Liver (tissue), 8 donors: ENCODE measurements at regions not wholly inside any gene's neighbourhood (a gene's known extent, or its start where the extent isn't known, plus 50 kb on each side); places are given as distances from the start of the nearest gene placed in this dataset.

Experiments used
- DNase-seq: peaks from one replicate; pipeline ENCODE4 v3.0.0-alpha.2; 2017; ENCODE audit warnings: low spot score
- H3K27ac ChIP-seq, 2 donors: one replicate each; pipeline ENCODE4 v1.7.0; 2013; ENCODE audit warnings: inconsistent platforms in 2 of 2, low read length in 2 of 2, control low read depth in 1 of 2, low read depth in 1 of 2, mild to moderate bottlenecking in 1 of 2
- H3K27me3 ChIP-seq, 4 donors: one replicate each; pipeline versions ENCODE4 v1.6.1 to v1.7.0; 2013; ENCODE audit warnings: low read length in 3 of 4, inconsistent platforms in 1 of 4, mild to moderate bottlenecking in 1 of 4, moderate library complexity in 1 of 4; ENCODE audit not compliant: control insufficient read depth in 4 of 4, insufficient read depth in 4 of 4
- H3K36me3 ChIP-seq, 4 donors: one replicate each; pipeline versions ENCODE4 v1.6.1 to v1.7.0; 2013; ENCODE audit warnings: low read length in 3 of 4, mild to moderate bottlenecking in 3 of 4, low read depth in 1 of 4, moderate library complexity in 1 of 4; ENCODE audit not compliant: control insufficient read depth in 4 of 4, insufficient read depth in 3 of 4
- H3K4me1 ChIP-seq, 4 donors: one replicate each; pipeline versions ENCODE4 v1.6.1 to v1.7.0; 2013; ENCODE audit warnings: low read length in 3 of 4, mild to moderate bottlenecking in 3 of 4, moderate library complexity in 1 of 4; ENCODE audit not compliant: control insufficient read depth in 4 of 4, insufficient read depth in 4 of 4
- H3K4me3 ChIP-seq, 3 donors: one replicate each; pipeline versions ENCODE4 v1.6.1 to v1.7.0; 2013; ENCODE audit warnings: low read length in 3 of 3, control low read depth in 1 of 3, low read depth in 1 of 3, mild to moderate bottlenecking in 1 of 3
- H3K9ac ChIP-seq, 2 donors: one replicate each; pipeline ENCODE4 v1.7.0; 2013; ENCODE audit warnings: low read length in 2 of 2, mild to moderate bottlenecking in 2 of 2, moderate library complexity in 2 of 2, control low read depth in 1 of 2, low read depth in 1 of 2
- H3K9me3 ChIP-seq, 4 donors: one replicate each; pipeline versions ENCODE4 v1.6.1 to v1.7.0; 2013; ENCODE audit warnings: low read length in 3 of 4; ENCODE audit not compliant: control insufficient read depth in 4 of 4
- EGR1 ChIP-seq, 2 donors: IDR thresholded peaks; 2 replicates each; pipeline ENCODE4 v1.6.1; 2016 to 2018; ENCODE audit warnings: antibody characterized with exemption in 2 of 2, low read depth in 2 of 2
- FOXA1 ChIP-seq: IDR thresholded peaks from 2 replicates; pipeline ENCODE4 v1.6.1; 2016; ENCODE audit warnings: antibody characterized with exemption
- FOXA2 ChIP-seq: IDR thresholded peaks from 2 replicates; pipeline ENCODE4 v1.6.1; 2016; ENCODE audit warnings: antibody characterized with exemption
- GABPA ChIP-seq, 2 donors: IDR thresholded peaks in 1 of 2; conservative IDR thresholded peaks in 1 of 2; 2 replicates each; pipeline ENCODE4 v1.6.1; 2016; ENCODE audit warnings: antibody characterized with exemption in 2 of 2, mild to moderate bottlenecking in 1 of 2, moderate library complexity in 1 of 2
- HNF4A ChIP-seq, 2 donors: conservative IDR thresholded peaks; 2 replicates each; pipeline ENCODE4 v1.6.1; 2016; ENCODE audit warnings: antibody characterized with exemption in 2 of 2, mild to moderate bottlenecking in 2 of 2
- HNF4G ChIP-seq: IDR thresholded peaks from 2 replicates; pipeline ENCODE4 v1.6.1; 2016; ENCODE audit warnings: antibody characterized with exemption
- JUND ChIP-seq, 2 donors: IDR thresholded peaks; 2 replicates each; pipeline ENCODE4 v1.6.1; 2016; ENCODE audit warnings: antibody characterized with exemption in 2 of 2
- NR2F2 ChIP-seq: IDR thresholded peaks from 2 replicates; pipeline ENCODE4 v1.6.1; 2016; ENCODE audit warnings: antibody characterized with exemption
- RAD21 ChIP-seq, 2 donors: IDR thresholded peaks; 2 replicates each; pipeline ENCODE4 v1.6.1; 2016; ENCODE audit warnings: antibody characterized with exemption in 2 of 2, mild to moderate bottlenecking in 2 of 2
- RXRA ChIP-seq, 2 donors: IDR thresholded peaks; 2 replicates each; pipeline ENCODE4 v1.6.1; 2017 to 2018; ENCODE audit warnings: antibody characterized with exemption in 2 of 2, mild to moderate bottlenecking in 1 of 2
- SP1 ChIP-seq: IDR thresholded peaks from 2 replicates; pipeline ENCODE4 v1.6.1; 2018; ENCODE audit warnings: antibody characterized with exemption, mild to moderate bottlenecking
- TAF1 ChIP-seq: conservative IDR thresholded peaks from 2 replicates; pipeline ENCODE4 v1.6.1; 2016; ENCODE audit warnings: antibody characterized with exemption, mild to moderate bottlenecking
- YY1 ChIP-seq: IDR thresholded peaks from 2 replicates; pipeline ENCODE4 v1.6.1; 2016; ENCODE audit warnings: antibody characterized with exemption, mild to moderate bottlenecking
- WGBS: extraction: QIAGEN DNeasy Blood & Tissue Kit; methylation state at CpG from one replicate; pipeline ENCODE4 v1.1.7; 2013; 5-methylcytosine and 5-hydroxymethylcytosine counted together
- TF ChIP-seq, protein P1 (sequence below): IDR thresholded peaks from 2 replicates; pipeline ENCODE4 v1.6.1; 2016; ENCODE audit warnings: antibody characterized with exemption
- TF ChIP-seq, protein P2 (sequence below): IDR thresholded peaks from 2 replicates; pipeline ENCODE4 v1.6.1; 2016; ENCODE audit warnings: antibody characterized with exemption, mild to moderate bottlenecking
- TF ChIP-seq, protein P3 (sequence below): IDR thresholded peaks from 2 replicates; pipeline ENCODE4 v1.6.1; 2016; ENCODE audit warnings: antibody characterized with exemption
- TF ChIP-seq, protein P4 (sequence below): fragments of 150-350 bp; IDR thresholded peaks from 2 replicates; pipeline ENCODE4 v1.5.1; 2017; ENCODE audit warnings: improper control_type of control experiment, low read depth, low read length; ENCODE audit not compliant: missing input control
- donor health status: healthy.
- donor health status: healthy.
- donor health status: healthy.
- donor health status: healthy.
- donor health status: healthy.

DNA sequence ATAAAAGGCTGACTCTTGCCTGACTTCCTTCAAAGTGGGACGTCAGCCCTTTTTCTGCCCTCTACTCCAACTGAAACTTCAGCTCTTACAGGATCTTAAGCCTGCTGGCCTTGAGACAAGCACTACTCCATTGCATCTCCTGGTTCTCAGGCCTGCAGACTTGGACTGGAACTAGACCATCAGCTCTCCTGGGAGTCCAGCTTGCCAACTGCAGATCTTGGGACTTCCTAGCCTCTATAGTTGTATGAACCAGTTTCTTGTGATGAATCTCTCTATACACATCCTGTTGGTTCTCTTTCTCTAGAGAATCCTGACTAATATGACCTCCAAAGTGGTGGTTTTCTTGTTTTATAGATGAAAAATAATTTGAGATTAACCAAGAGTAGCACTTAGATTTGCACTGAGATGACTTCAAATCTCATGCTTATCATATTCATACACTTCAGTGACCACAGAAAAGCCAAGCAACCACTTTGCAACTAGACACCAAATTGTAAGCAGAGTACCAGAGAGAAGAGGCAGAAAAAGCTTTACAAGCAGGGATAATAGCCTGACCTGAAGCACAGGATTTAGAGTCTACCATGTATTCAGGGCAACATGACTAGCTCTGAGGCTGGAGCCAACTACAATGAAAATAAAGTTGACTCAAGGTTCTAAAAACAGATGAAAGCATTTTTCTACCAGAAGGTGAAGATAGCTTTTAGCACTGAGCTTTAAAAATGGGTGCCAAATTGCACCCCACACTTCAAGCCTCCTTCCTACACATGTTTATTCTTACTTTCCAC, 661.3 kb upstream of the USP24 start:
- no peaks in the 10 kb centered on the region for H3K4me1 ChIP-seq
- H3K4me3 ChIP-seq = no peak overlapping the region
- TF ChIP-seq RXRA (IDR thresholded peaks at IDR 0.05) (no peak), JUND (IDR thresholded peaks at IDR 0.05) (no peak), HNF4A (conservative IDR thresholded peaks at IDR 0.05) (no peak), TAF1 (no peak), YY1 (no peak), NR2F2 (no peak), FOXA2 (no peak), EGR1 (IDR thresholded peaks at IDR 0.05; ENCODE audit: low read depth in 2 of 2) (no peak), RAD21 (IDR thresholded peaks at IDR 0.05) (no peak)
- TF ChIP-seq, protein P1, sequence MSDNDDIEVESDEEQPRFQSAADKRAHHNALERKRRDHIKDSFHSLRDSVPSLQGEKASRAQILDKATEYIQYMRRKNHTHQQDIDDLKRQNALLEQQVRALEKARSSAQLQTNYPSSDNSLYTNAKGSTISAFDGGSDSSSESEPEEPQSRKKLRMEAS = no peak
- TF ChIP-seq, protein P2, sequence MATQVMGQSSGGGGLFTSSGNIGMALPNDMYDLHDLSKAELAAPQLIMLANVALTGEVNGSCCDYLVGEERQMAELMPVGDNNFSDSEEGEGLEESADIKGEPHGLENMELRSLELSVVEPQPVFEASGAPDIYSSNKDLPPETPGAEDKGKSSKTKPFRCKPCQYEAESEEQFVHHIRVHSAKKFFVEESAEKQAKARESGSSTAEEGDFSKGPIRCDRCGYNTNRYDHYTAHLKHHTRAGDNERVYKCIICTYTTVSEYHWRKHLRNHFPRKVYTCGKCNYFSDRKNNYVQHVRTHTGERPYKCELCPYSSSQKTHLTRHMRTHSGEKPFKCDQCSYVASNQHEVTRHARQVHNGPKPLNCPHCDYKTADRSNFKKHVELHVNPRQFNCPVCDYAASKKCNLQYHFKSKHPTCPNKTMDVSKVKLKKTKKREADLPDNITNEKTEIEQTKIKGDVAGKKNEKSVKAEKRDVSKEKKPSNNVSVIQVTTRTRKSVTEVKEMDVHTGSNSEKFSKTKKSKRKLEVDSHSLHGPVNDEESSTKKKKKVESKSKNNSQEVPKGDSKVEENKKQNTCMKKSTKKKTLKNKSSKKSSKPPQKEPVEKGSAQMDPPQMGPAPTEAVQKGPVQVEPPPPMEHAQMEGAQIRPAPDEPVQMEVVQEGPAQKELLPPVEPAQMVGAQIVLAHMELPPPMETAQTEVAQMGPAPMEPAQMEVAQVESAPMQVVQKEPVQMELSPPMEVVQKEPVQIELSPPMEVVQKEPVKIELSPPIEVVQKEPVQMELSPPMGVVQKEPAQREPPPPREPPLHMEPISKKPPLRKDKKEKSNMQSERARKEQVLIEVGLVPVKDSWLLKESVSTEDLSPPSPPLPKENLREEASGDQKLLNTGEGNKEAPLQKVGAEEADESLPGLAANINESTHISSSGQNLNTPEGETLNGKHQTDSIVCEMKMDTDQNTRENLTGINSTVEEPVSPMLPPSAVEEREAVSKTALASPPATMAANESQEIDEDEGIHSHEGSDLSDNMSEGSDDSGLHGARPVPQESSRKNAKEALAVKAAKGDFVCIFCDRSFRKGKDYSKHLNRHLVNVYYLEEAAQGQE = no peak
- TF ChIP-seq, protein P3, sequence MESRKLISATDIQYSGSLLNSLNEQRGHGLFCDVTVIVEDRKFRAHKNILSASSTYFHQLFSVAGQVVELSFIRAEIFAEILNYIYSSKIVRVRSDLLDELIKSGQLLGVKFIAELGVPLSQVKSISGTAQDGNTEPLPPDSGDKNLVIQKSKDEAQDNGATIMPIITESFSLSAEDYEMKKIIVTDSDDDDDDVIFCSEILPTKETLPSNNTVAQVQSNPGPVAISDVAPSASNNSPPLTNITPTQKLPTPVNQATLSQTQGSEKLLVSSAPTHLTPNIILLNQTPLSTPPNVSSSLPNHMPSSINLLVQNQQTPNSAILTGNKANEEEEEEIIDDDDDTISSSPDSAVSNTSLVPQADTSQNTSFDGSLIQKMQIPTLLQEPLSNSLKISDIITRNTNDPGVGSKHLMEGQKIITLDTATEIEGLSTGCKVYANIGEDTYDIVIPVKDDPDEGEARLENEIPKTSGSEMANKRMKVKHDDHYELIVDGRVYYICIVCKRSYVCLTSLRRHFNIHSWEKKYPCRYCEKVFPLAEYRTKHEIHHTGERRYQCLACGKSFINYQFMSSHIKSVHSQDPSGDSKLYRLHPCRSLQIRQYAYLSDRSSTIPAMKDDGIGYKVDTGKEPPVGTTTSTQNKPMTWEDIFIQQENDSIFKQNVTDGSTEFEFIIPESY = no peak
- TF ChIP-seq, protein P4, sequence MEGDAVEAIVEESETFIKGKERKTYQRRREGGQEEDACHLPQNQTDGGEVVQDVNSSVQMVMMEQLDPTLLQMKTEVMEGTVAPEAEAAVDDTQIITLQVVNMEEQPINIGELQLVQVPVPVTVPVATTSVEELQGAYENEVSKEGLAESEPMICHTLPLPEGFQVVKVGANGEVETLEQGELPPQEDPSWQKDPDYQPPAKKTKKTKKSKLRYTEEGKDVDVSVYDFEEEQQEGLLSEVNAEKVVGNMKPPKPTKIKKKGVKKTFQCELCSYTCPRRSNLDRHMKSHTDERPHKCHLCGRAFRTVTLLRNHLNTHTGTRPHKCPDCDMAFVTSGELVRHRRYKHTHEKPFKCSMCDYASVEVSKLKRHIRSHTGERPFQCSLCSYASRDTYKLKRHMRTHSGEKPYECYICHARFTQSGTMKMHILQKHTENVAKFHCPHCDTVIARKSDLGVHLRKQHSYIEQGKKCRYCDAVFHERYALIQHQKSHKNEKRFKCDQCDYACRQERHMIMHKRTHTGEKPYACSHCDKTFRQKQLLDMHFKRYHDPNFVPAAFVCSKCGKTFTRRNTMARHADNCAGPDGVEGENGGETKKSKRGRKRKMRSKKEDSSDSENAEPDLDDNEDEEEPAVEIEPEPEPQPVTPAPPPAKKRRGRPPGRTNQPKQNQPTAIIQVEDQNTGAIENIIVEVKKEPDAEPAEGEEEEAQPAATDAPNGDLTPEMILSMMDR = no peak
- H3K27me3 ChIP-seq = peaks cover 0 to 3% (median 0%) of the 10 kb centered on the region in 4 donors
- DNase-seq = no peak
- H3K27ac ChIP-seq = no peak overlapping the region
- H3K36me3 ChIP-seq = no peaks in the 10 kb centered on the region
- H3K9me3 ChIP-seq = no peaks in the 10 kb centered on the region
- 93% methylated on average over 1 of the region's 1 CpG for WGBS
- H3K9ac ChIP-seq = no peak overlapping the region

DNA sequence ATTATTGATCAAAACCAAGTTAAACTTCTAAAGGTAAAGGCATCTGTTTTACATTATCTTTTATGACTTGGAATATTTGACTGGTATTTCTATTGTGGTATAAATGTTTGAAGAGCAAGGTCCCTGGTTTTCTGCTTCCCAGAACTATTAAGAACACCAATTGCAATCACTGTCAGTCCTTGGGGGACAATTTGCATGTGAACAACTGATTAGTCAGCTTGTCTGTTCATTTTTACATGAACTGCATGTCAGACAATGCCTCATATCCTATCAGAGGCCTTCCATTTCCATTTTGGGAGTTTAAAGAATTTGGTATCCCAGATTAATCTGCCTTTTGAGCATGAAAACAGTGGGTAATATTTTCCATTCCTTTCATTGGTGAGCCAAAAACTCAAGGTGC, 654.9 kb upstream of the USP24 start:
- no peaks in the 10 kb centered on the region for H3K9me3 ChIP-seq
- H3K27ac ChIP-seq = no peak overlapping the region
- no peak overlapping the region for H3K9ac ChIP-seq
- no peak for DNase-seq
- no peaks in the 10 kb centered on the region for H3K36me3 ChIP-seq
- no peaks in the 10 kb centered on the region for H3K4me1 ChIP-seq
- H3K27me3 ChIP-seq = no peaks in the 10 kb centered on the region
- H3K4me3 ChIP-seq = no peak overlapping the region
- TF ChIP-seq GABPA (IDR thresholded peaks at IDR 0.05 in 1 of 2, conservative IDR thresholded peaks at IDR 0.05 in 1 of 2) (no peak), HNF4A (conservative IDR thresholded peaks at IDR 0.05) (no peak), SP1 (no peak), FOXA2 (no peak), RAD21 (IDR thresholded peaks at IDR 0.05) (no peak), FOXA1 (no peak), TAF1 (no peak), HNF4G (no peak), EGR1 (IDR thresholded peaks at IDR 0.05; ENCODE audit: low read depth in 2 of 2) (no peak), YY1 (no peak)
- TF ChIP-seq, protein P2 = no peak
- TF ChIP-seq, protein P1 = no peak
- TF ChIP-seq, protein P4 = no peak
